GM23248 (cell line): ENCODE measurements at regions not wholly inside any gene's neighbourhood (a gene's known extent, or its start where the extent isn't known, plus 50 kb on each side); places are given as distances from the start of the nearest gene placed in this dataset.

Source experiments
- EZH2 ChIP-seq: fragments of 200-600 bp; sonication (generic); IDR thresholded peaks from 2 replicates; pipeline ENCODE4 v1.6.1; 2018; ENCODE audit warnings: antibody characterized with exemption, mild to moderate bottlenecking; ENCODE audit not compliant: insufficient read depth, poor library complexity, severe bottlenecking
- EZH2phosphoT487 ChIP-seq: fragments of 200-600 bp; sonication (generic); IDR thresholded peaks from 2 replicates; pipeline ENCODE4 v1.6.1; 2018; ENCODE audit warnings: antibody characterized with exemption, moderate library complexity, mild to moderate bottlenecking, low read depth; ENCODE audit not compliant: insufficient read depth

- TF ChIP-seq EZH2: no peak
- TF ChIP-seq EZH2phosphoT487: no peak
Measured at GRCh38 chr7:1287752-1288201, 55.1 kb downstream of the UNCX start.
